Omental fat pad (tissue), 3 donors: ENCODE measurements at regions not wholly inside any gene's neighbourhood (a gene's known extent, or its start where the extent isn't known, plus 50 kb on each side); places are given as distances from the start of the nearest gene placed in this dataset.
A peak's percentile ranks its signal among the peaks of the same experiment; 100 is the strongest.

ENCODE experiments used
- ATAC-seq: fragments of 150-250 bp; one replicate; pipeline ENCODE4 v1.9.1; 2016; ENCODE audit warnings: mild to moderate bottlenecking, moderate library complexity; ENCODE audit not compliant: low FRiP score
- DNase-seq: peaks from one replicate; pipeline ENCODE4 v3.0.0-alpha.2; 2019; ENCODE audit warnings: low spot score
- CTCF ChIP-seq, 3 donors: fragments of 450-650 bp; IDR thresholded peaks; one replicate each; pipeline ENCODE4 v1.5.1; 2016 to 2017; ENCODE audit warnings: antibody characterized with exemption in 3 of 3, mild to moderate bottlenecking in 3 of 3, moderate library complexity in 2 of 3

GRCh38 chr12:93186621-93187020 is 191.1 kb upstream of the NUDT4 start:
- ATAC-seq = no peak
- DNase-seq = no peak
- TF ChIP-seq CTCF (IDR thresholded peaks at IDR 0.05) = no peak

GRCh38 chr12:93191423-93191822 is 186.3 kb upstream of the NUDT4 start:
- ATAC-seq (no peak), DNase-seq (no peak)
- TF ChIP-seq CTCF (IDR thresholded peaks at IDR 0.05) = no peak

GRCh38 chr12:93191956-93192355 is 185.8 kb upstream of the NUDT4 start:
- no peak for TF ChIP-seq CTCF (IDR thresholded peaks at IDR 0.05)
- peak; percentile 62 for ATAC-seq
- DNase-seq = no peak

GRCh38 chr12:93192878-93193277 is 184.8 kb upstream of the NUDT4 start:
- DNase-seq = no peak
- no peak for TF ChIP-seq CTCF (IDR thresholded peaks at IDR 0.05)
- no peak for ATAC-seq

DNA sequence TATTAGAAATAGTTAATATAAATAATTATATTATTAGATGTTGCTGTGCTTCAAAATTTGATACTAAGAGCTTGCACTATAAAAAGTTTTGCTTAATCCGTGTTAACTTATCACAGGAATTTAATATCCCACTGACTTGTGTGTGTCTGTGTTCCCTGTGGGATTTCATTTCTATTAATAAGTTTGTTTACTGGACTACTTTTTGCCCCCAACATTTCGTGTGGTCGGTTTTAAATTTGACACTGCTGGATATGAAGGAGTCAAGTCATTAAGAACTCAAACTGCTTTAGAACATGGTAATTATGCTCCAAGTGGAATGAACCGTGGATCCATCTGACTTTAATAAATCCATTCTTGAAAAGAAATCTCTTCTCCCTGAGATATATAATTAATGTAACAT is 182.2 kb upstream of the NUDT4 start:
- no peak for TF ChIP-seq CTCF (IDR thresholded peaks at IDR 0.05)
- DNase-seq = no peak
- ATAC-seq = no peak

- TF ChIP-seq CTCF (IDR thresholded peaks at IDR 0.05) = no peak
- ATAC-seq (no peak), DNase-seq (no peak)
Observed at GRCh38 chr12:93197067-93197593, 180.6 kb upstream of the NUDT4 start.

- no peak for TF ChIP-seq CTCF (IDR thresholded peaks at IDR 0.05)
- DNase-seq = no peak
- ATAC-seq = peak; percentile 95
Observed at GRCh38 chr12:93198086-93198485, 179.6 kb upstream of the NUDT4 start.
